HEK293 (cell line): ENCODE measurements at regions not wholly inside any gene's neighbourhood (a gene's known extent, or its start where the extent isn't known, plus 50 kb on each side); places are given as distances from the start of the nearest gene placed in this dataset.

Experiments used
- CTCF ChIP-seq: fragments of 450-650 bp; formaldehyde crosslinking; IDR thresholded peaks from 2 replicates; pipeline ENCODE4 v1.5.1; 2016; ENCODE audit warnings: missing biosample characterization, missing genetic modification characterization
- PATZ1 ChIP-seq: fragments of 450-650 bp; formaldehyde crosslinking; IDR thresholded peaks from 2 replicates; pipeline ENCODE4 v1.5.1; 2016; ENCODE audit warnings: missing biosample characterization, missing genetic modification characterization
- ZBTB21 ChIP-seq: fragments of 450-650 bp; formaldehyde crosslinking; IDR thresholded peaks from 2 replicates; pipeline ENCODE4 v1.5.1; 2017; ENCODE audit warnings: missing biosample characterization, missing genetic modification characterization
- ZBTB26 ChIP-seq: fragments of 450-650 bp; formaldehyde crosslinking; optimal IDR thresholded peaks from 2 replicates; pipeline ENCODE3; 2016; ENCODE audit warnings: missing biosample characterization, mild to moderate bottlenecking, missing genetic modification characterization
- ZNF211 ChIP-seq: fragments of 450-650 bp; formaldehyde crosslinking; IDR thresholded peaks from 2 replicates; pipeline ENCODE4 v1.5.1; 2016; ENCODE audit warnings: low read depth, missing biosample characterization, missing genetic modification characterization
- ZNF777 ChIP-seq: fragments of 450-650 bp; formaldehyde crosslinking; IDR thresholded peaks from 2 replicates; pipeline ENCODE4 v1.5.1; 2017; ENCODE audit warnings: missing biosample characterization, missing genetic modification characterization, borderline replicate concordance
- ZNF830 ChIP-seq: fragments of 450-650 bp; IDR thresholded peaks from 2 replicates; pipeline ENCODE4 v1.5.0; 2018; ENCODE audit warnings: missing biosample characterization, missing genetic modification characterization, low read depth, mild to moderate bottlenecking, moderate library complexity

- TF ChIP-seq ZNF777 (tag by site-specific recombination): no peak
- TF ChIP-seq ZBTB26 (tag by site-specific recombination): no peak
- no peak for TF ChIP-seq CTCF (tag by site-specific recombination)
- TF ChIP-seq ZNF211: no peak
- no peak for TF ChIP-seq ZNF830
- TF ChIP-seq PATZ1: no peak
- no peak for TF ChIP-seq ZBTB21 (tag by site-specific recombination)
Measured at GRCh38 chr9:124118894-124119293, 107.3 kb downstream of the LHX2 start.
